GM19463 (cell line): ENCODE measurements at regions not wholly inside any gene's neighbourhood (a gene's known extent, or its start where the extent isn't known, plus 50 kb on each side); places are given as distances from the start of the nearest gene placed in this dataset.

Source experiments
- ATAC-seq: cut with Tn5 transposase; IDR thresholded peaks from one replicate; pipeline ENCODE4 v1.9.1; 2021; ENCODE audit warnings: mild to moderate bottlenecking, moderate library complexity; ENCODE audit not compliant: unreplicated experiment

GRCh38 chr13:59562924-59563323 lies 600.8 kb downstream of the DIAPH3 start:
- no peak for ATAC-seq

- ATAC-seq, result no peak
These were observed 597.2 kb downstream of the DIAPH3 start for GRCh38 chr13:59566561-59566960.

- no peak for ATAC-seq
These were observed 595.4 kb downstream of the DIAPH3 start for GRCh38 chr13:59568306-59568705.

GRCh38 chr13:59570204-59570603 lies 593.5 kb downstream of the DIAPH3 start:
- no peak for ATAC-seq

- ATAC-seq, result no peak
These were observed 579.6 kb downstream of the DIAPH3 start for GRCh38 chr13:59584101-59584500.

GRCh38 chr13:59584761-59585670 lies 578.7 kb downstream of the DIAPH3 start:
- no peak for ATAC-seq

GRCh38 chr13:59587030-59587429 lies 576.7 kb downstream of the DIAPH3 start:
- ATAC-seq, result no peak

GRCh38 chr13:59587971-59588716 lies 575.6 kb downstream of the DIAPH3 start:
- ATAC-seq, result no peak

- no peak for ATAC-seq
These were observed 575.0 kb downstream of the DIAPH3 start for GRCh38 chr13:59588717-59589067.

GRCh38 chr13:59601993-59602392 lies 561.7 kb downstream of the DIAPH3 start:
- no peak for ATAC-seq

GRCh38 chr13:59603646-59604045 lies 560.1 kb downstream of the DIAPH3 start:
- no peak for ATAC-seq

- no peak for ATAC-seq
These were observed 556.6 kb downstream of the DIAPH3 start for GRCh38 chr13:59607172-59607571.

- ATAC-seq, result no peak
These were observed 555.9 kb downstream of the DIAPH3 start for GRCh38 chr13:59607780-59608233.

- ATAC-seq, result no peak
These were observed 554.3 kb downstream of the DIAPH3 start for GRCh38 chr13:59609421-59609820.
